ENCODE measurements at regions not wholly inside any gene's neighbourhood (a gene's known extent, or its start where the extent isn't known, plus 50 kb on each side); places are given as distances from the start of the nearest gene placed in this dataset.

DNA sequence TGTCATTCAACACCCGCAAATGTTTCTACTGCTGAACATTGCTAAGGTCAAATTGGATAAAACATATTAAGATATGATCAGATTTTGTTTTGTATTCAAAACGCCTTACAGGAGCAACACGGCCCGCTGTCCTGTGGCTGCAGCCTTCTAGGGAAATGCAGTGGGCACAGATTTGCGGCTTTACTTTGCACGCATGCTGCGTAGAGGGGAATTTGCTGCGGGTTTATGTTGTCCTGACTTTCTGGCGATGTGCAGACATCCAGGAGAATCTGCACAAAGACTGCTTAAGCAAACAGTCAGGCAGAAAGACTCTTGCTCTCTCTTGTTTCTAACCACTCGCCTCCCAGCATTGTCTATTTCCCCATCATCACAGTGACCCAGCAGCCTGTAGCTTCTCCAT, 88.3 kb downstream of the LRRC30 start:
- in situ Hi-C loops (cut with HindIII; ENCODE audit: low pct_unique_long_range_greater_than_20kb, low sequenced_read_pairs) (no loop called here), intact Hi-C loops (cut with micrococcal nuclease; ENCODE audit: unreplicated experiment) (no loop called here)
- BruUV-seq (replicated peaks) = no TSS peak
- POLR2A ChIA-PET = no interaction called here
- CTCF ChIA-PET = no interaction called here
- ATAC-seq = no peak
- Histone ChIP-seq H3K4me1 (ENCODE audit: control insufficient read depth, insufficient read depth, low read length) (no peaks in the 10 kb centered on the region), H3K27ac (ENCODE audit: low read length) (no peak overlapping the region), H3K27me3 (ENCODE audit: control insufficient read depth, insufficient read depth, low read length) (no peaks in the 10 kb centered on the region), H3K4me3 (ENCODE audit: low read depth in 2 of 2, low read length in 2 of 2) (no peak overlapping the region), H3K36me3 (ENCODE audit: control insufficient read depth, insufficient read depth, low read length) (no peaks in the 10 kb centered on the region), H3K9me3 (ENCODE audit: control insufficient read depth, insufficient read depth, low read depth, low read length) (no peaks in the 10 kb centered on the region)
- DNase-seq (ENCODE audit: low read depth, low spot score) = no peak
- TF ChIP-seq SIN3A (IDR thresholded peaks at IDR 0.05; ENCODE audit: borderline replicate concordance, insufficient read depth, low read depth, low read length) = no peak
- TF ChIP-seq, protein P1, sequence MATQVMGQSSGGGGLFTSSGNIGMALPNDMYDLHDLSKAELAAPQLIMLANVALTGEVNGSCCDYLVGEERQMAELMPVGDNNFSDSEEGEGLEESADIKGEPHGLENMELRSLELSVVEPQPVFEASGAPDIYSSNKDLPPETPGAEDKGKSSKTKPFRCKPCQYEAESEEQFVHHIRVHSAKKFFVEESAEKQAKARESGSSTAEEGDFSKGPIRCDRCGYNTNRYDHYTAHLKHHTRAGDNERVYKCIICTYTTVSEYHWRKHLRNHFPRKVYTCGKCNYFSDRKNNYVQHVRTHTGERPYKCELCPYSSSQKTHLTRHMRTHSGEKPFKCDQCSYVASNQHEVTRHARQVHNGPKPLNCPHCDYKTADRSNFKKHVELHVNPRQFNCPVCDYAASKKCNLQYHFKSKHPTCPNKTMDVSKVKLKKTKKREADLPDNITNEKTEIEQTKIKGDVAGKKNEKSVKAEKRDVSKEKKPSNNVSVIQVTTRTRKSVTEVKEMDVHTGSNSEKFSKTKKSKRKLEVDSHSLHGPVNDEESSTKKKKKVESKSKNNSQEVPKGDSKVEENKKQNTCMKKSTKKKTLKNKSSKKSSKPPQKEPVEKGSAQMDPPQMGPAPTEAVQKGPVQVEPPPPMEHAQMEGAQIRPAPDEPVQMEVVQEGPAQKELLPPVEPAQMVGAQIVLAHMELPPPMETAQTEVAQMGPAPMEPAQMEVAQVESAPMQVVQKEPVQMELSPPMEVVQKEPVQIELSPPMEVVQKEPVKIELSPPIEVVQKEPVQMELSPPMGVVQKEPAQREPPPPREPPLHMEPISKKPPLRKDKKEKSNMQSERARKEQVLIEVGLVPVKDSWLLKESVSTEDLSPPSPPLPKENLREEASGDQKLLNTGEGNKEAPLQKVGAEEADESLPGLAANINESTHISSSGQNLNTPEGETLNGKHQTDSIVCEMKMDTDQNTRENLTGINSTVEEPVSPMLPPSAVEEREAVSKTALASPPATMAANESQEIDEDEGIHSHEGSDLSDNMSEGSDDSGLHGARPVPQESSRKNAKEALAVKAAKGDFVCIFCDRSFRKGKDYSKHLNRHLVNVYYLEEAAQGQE (IDR thresholded peaks at IDR 0.05; ENCODE audit: insufficient read depth in 1 of 2, low read depth in 2 of 2, low read length in 1 of 2) = no peak
- no peak for TF ChIP-seq TCF7L2 (IDR thresholded peaks at IDR 0.05; ENCODE audit: low read depth, low read length)
- TF ChIP-seq, protein P2, sequence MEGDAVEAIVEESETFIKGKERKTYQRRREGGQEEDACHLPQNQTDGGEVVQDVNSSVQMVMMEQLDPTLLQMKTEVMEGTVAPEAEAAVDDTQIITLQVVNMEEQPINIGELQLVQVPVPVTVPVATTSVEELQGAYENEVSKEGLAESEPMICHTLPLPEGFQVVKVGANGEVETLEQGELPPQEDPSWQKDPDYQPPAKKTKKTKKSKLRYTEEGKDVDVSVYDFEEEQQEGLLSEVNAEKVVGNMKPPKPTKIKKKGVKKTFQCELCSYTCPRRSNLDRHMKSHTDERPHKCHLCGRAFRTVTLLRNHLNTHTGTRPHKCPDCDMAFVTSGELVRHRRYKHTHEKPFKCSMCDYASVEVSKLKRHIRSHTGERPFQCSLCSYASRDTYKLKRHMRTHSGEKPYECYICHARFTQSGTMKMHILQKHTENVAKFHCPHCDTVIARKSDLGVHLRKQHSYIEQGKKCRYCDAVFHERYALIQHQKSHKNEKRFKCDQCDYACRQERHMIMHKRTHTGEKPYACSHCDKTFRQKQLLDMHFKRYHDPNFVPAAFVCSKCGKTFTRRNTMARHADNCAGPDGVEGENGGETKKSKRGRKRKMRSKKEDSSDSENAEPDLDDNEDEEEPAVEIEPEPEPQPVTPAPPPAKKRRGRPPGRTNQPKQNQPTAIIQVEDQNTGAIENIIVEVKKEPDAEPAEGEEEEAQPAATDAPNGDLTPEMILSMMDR (IDR thresholded peaks at IDR 0.05) = no peak
- TF ChIP-seq POLR2AphosphoS5 (IDR thresholded peaks at IDR 0.05; ENCODE audit: low read depth, low read length) = no peak

DNA sequence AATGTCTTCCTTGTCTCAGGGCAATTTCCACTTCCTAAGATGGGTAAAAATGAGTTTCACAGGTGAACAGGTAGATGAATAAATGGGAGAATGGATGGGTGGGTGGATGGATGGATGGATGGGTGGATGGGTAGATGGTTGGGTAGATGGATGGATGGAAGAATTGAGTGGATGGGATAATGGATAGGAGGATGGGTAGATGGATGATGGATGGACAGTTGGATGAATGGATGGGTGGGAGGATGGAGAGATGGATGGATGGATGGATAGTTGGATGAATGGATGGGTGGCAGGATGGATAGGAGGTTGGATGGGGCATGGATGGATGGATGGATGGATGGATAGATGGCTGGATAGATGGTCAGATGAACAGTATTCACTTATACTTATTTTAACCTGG, 90.9 kb downstream of the LRRC30 start:
- Histone ChIP-seq H3K4me3 (ENCODE audit: low read depth in 2 of 2, low read length in 2 of 2) (no peak overlapping the region), H3K4me1 (ENCODE audit: control insufficient read depth, insufficient read depth, low read length) (no peaks in the 10 kb centered on the region), H3K36me3 (ENCODE audit: control insufficient read depth, insufficient read depth, low read length) (no peaks in the 10 kb centered on the region), H3K27ac (ENCODE audit: low read length) (no peak overlapping the region), H3K27me3 (ENCODE audit: control insufficient read depth, insufficient read depth, low read length) (no peaks in the 10 kb centered on the region), H3K9me3 (ENCODE audit: control insufficient read depth, insufficient read depth, low read depth, low read length) (no peaks in the 10 kb centered on the region)
- TF ChIP-seq TCF7L2 (IDR thresholded peaks at IDR 0.05; ENCODE audit: low read depth, low read length) = no peak
- TF ChIP-seq, protein P1 (IDR thresholded peaks at IDR 0.05; ENCODE audit: insufficient read depth in 1 of 2, low read depth in 2 of 2, low read length in 1 of 2) = no peak
- TF ChIP-seq SIN3A (IDR thresholded peaks at IDR 0.05; ENCODE audit: borderline replicate concordance, insufficient read depth, low read depth, low read length) = no peak
- no peak for TF ChIP-seq POLR2AphosphoS5 (IDR thresholded peaks at IDR 0.05; ENCODE audit: low read depth, low read length)
- TF ChIP-seq, protein P2 (IDR thresholded peaks at IDR 0.05) = no peak
- ATAC-seq (no peak), DNase-seq (ENCODE audit: low read depth, low spot score) (no peak)
- no TSS peak for BruUV-seq (replicated peaks)
- CTCF ChIA-PET = no interaction called here
- intact Hi-C loops (cut with micrococcal nuclease; ENCODE audit: unreplicated experiment) (no loop called here), in situ Hi-C loops (cut with HindIII; ENCODE audit: low pct_unique_long_range_greater_than_20kb, low sequenced_read_pairs) (no loop called here)
- POLR2A ChIA-PET = no interaction called here
